Hematopoietic multipotent progenitor cell treated with erythropoietin and hydrocortisone succinate and interleukin-3 and kit ligand, for 6 days (in vitro differentiated cells): ENCODE measurements at regions not wholly inside any gene's neighbourhood (a gene's known extent, or its start where the extent isn't known, plus 50 kb on each side); places are given as distances from the start of the nearest gene placed in this dataset.

ENCODE experiments used
- DNase-seq: peaks from one replicate; pipeline ENCODE4 v3.0.0-alpha.2; 2015

DNA sequence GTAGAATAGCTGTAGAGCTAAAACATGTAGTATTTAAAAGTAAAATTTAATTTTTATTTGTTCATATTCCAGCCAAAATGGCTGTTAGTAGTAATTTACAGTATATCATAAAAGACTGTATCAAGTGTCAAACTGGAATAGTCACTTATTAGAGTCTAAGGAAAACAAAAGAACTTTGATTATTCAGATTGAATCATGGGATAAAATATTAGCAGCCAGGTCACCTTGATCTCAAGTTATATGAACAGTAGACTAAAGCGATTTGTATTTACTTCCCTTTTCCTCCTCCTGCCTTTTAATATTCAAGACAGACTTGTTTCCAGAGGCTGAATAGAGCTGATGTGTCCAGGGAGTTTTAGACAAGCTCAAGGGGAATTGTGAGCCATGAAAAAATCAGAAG, 54.4 kb downstream of the PMAIP1 start:
- DNase-seq = no peak
